OCI-LY7 (cell line): ENCODE measurements at regions not wholly inside any gene's neighbourhood (a gene's known extent, or its start where the extent isn't known, plus 50 kb on each side); places are given as distances from the start of the nearest gene placed in this dataset.

Experiments
- EZH2phosphoT487 ChIP-seq: fragments of 200-600 bp; sonication (generic); IDR thresholded peaks from 2 replicates; pipeline ENCODE4 v1.6.1; 2018; ENCODE audit warnings: low read depth, borderline replicate concordance, mild to moderate bottlenecking, mixed run types, antibody characterized with exemption, low read length, moderate library complexity, mixed read lengths
- TF ChIP-seq, protein P1 (sequence below): fragments of 200-600 bp; sonication (generic); conservative IDR thresholded peaks from 2 replicates; pipeline ENCODE4 v1.5.1; 2014; ENCODE audit warnings: mild to moderate bottlenecking, antibody characterized with exemption, low read length, moderate library complexity, mixed read lengths

DNA sequence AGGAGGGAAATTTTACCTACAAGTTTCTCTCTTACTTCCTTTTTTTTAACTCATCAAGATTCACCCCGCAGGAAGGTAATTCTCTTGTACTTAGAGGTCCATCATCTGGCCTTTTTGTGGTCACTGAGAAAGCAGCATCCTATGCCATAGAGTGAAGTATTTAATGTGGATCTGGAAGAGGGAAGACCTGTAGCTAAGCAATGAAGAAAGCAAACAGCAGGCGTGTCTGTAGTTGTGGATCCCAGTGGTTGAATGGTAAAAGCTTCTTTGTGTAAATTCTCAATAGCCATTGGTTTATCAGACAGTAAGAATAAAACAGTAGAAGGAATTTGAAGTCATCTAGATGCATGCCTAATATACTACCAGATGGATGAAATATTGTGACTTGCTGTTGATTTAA lies 196.4 kb downstream of the ANKRD7 start:
- TF ChIP-seq EZH2phosphoT487, result no peak
- TF ChIP-seq, protein P1, sequence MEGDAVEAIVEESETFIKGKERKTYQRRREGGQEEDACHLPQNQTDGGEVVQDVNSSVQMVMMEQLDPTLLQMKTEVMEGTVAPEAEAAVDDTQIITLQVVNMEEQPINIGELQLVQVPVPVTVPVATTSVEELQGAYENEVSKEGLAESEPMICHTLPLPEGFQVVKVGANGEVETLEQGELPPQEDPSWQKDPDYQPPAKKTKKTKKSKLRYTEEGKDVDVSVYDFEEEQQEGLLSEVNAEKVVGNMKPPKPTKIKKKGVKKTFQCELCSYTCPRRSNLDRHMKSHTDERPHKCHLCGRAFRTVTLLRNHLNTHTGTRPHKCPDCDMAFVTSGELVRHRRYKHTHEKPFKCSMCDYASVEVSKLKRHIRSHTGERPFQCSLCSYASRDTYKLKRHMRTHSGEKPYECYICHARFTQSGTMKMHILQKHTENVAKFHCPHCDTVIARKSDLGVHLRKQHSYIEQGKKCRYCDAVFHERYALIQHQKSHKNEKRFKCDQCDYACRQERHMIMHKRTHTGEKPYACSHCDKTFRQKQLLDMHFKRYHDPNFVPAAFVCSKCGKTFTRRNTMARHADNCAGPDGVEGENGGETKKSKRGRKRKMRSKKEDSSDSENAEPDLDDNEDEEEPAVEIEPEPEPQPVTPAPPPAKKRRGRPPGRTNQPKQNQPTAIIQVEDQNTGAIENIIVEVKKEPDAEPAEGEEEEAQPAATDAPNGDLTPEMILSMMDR, result no peak
